K562 (cell line): ENCODE measurements at regions not wholly inside any gene's neighbourhood (a gene's known extent, or its start where the extent isn't known, plus 50 kb on each side); places are given as distances from the start of the nearest gene placed in this dataset.

Source experiments
- ATAC-seq: fragments of 200-7000 bp; cut with Tn5 transposase; 3 replicates; pipeline ENCODE4 v1.9.1; 2020; ENCODE audit warnings: moderate library complexity
- BruUV-seq: library from RNA; stranded (reverse); fragments of 400-500 nt; replicated peaks from 2 replicates; lab custom pipeline; 2021; lab: Mats Ljungman, UMichigan
- CTCF ChIA-PET: fragments of 300-600 bp; formaldehyde crosslinking; extraction: SDS; loops from one replicate; lab custom pipeline; 2021; ENCODE audit warnings: low intra/inter-chr PET ratio; lab: Yijun Ruan, JAX
- POLR2A ChIA-PET: fragments of 300-600, 350-650 bp; sonication (Branson Sonifier 250); formaldehyde crosslinking; extraction: SDS; loops from one replicate; lab custom pipeline; 2021; ENCODE audit warnings: antibody characterized with exemption, inconsistent platforms; lab: Yijun Ruan, JAX
- DNase-seq, 4 experiments: peaks; one replicate each; pipeline versions ENCODE4 v3.0.0 to v3.0.0-alpha.2; 2011 to 2018; ENCODE audit warnings: low spot score in 3 of 4, mixed read lengths in 3 of 4; ENCODE audit errors: extremely low read depth in 1 of 4
- FAIRE-seq: peaks from 2 replicates; lab custom pipeline; 2011; peaks lifted over from hg19 to GRCh38; lab: Jason Lieb, UNC
- H2AFZ ChIP-seq: 2 replicates; pipeline ENCODE4 v1.6.0; 2011; ENCODE audit warnings: low read depth, low read length, control low read depth, inconsistent platforms
- H3K27ac ChIP-seq: fragments of 200-600 bp; 3 replicates; pipeline ENCODE4 v1.8.0; 2011; ENCODE audit warnings: low read depth, mild to moderate bottlenecking, control low read depth, inconsistent platforms, low read length, moderate library complexity, mixed read lengths; ENCODE audit errors: extremely low read depth
- H3K27me3 ChIP-seq, 2 experiments: fragments of 300-600 bp in 1 of 2; 2 replicates in 1 of 2; 3 replicates in 1 of 2; pipeline versions ENCODE4 v1.6.0 to v1.8.0; 2011; ENCODE audit warnings: inconsistent platforms in 2 of 2, low read length in 2 of 2, mild to moderate bottlenecking in 1 of 2, mixed read lengths in 1 of 2, moderate library complexity in 1 of 2; ENCODE audit not compliant: control insufficient read depth in 2 of 2, insufficient read depth in 2 of 2
- H3K36me3 ChIP-seq: fragments of 300-600 bp; 3 replicates; pipeline ENCODE4 v1.8.0; 2011; ENCODE audit warnings: mild to moderate bottlenecking, low read length, inconsistent platforms; ENCODE audit not compliant: control insufficient read depth, insufficient read depth
- H3K4me1 ChIP-seq, 2 experiments: fragments of 200-600 bp in 1 of 2; replicated peaks in 1 of 2; 2 replicates in 1 of 2; 3 replicates in 1 of 2; pipeline versions ENCODE4 v1.5.1 to v1.8.0; 2011; ENCODE audit warnings: inconsistent platforms in 2 of 2, low read length in 2 of 2, mild to moderate bottlenecking in 1 of 2, mixed read lengths in 1 of 2, moderate library complexity in 1 of 2; ENCODE audit not compliant: control insufficient read depth in 2 of 2, insufficient read depth in 2 of 2
- H3K4me2 ChIP-seq: 2 replicates; pipeline ENCODE4 v1.6.1; 2011; ENCODE audit warnings: low read length, control low read depth, inconsistent platforms, mixed read lengths; ENCODE audit not compliant: insufficient read depth
- H3K4me3 ChIP-seq: fragments of 200-600 bp; sonication (generic), shearing (Covaris generic); 2 replicates; pipeline ENCODE4 v1.5.1; 2016; ENCODE audit warnings: control low read depth, inconsistent platforms
- H3K79me2 ChIP-seq: fragments of 200-600 bp; 3 replicates; pipeline ENCODE4 v1.8.0; 2011; ENCODE audit warnings: low read length, inconsistent platforms; ENCODE audit not compliant: control insufficient read depth, insufficient read depth
- H3K9ac ChIP-seq, 2 experiments: 2 replicates each; pipeline versions ENCODE4 v1.6.0 to v1.6.1; 2011; ENCODE audit warnings: low read depth in 2 of 2, low read length in 2 of 2, control low read depth in 1 of 2, inconsistent platforms in 1 of 2, mild to moderate bottlenecking in 1 of 2, mixed read lengths in 1 of 2; ENCODE audit not compliant: insufficient read depth in 1 of 2
- H3K9me1 ChIP-seq: one replicate; pipeline ENCODE4 v1.6.0; 2011; ENCODE audit warnings: inconsistent platforms, mild to moderate bottlenecking, low read length, moderate library complexity; ENCODE audit not compliant: control insufficient read depth, insufficient read depth
- H3K9me3 ChIP-seq: replicated peaks from 2 replicates; pipeline ENCODE4 v1.5.1; 2011; ENCODE audit warnings: low read depth, low read length, inconsistent platforms; ENCODE audit not compliant: control insufficient read depth, insufficient read depth
- H4K20me1 ChIP-seq: replicated peaks from 2 replicates; pipeline ENCODE4 v1.6.1; 2011; ENCODE audit warnings: low read length, inconsistent platforms, mixed read lengths; ENCODE audit not compliant: control insufficient read depth, insufficient read depth
- ATF2 ChIP-seq: sonication (generic); formaldehyde crosslinking; IDR thresholded peaks from 2 replicates; pipeline ENCODE4 v1.8.1; 2022; ENCODE audit warnings: missing genetic modification reagents
- CC2D1A ChIP-seq: fragments of 450-650 bp; IDR thresholded peaks from 2 replicates; pipeline ENCODE4 v1.6.1; 2017; ENCODE audit warnings: mild to moderate bottlenecking
- CSDE1 ChIP-seq, 2 experiments: fragments of 450-650 bp; IDR thresholded peaks; 2 replicates each; pipeline ENCODE4 v1.6.1; 2016; ENCODE audit warnings: mild to moderate bottlenecking in 1 of 2
- ELF4 ChIP-seq: fragments of 450-650 bp; formaldehyde crosslinking; IDR thresholded peaks from 2 replicates; pipeline ENCODE4 v1.4.0; 2022; ENCODE audit warnings: missing genetic modification characterization
- HEY1 ChIP-seq: fragments of 250-450 bp; sonication (Bioruptor Pico); IDR thresholded peaks from 2 replicates; pipeline ENCODE4 v1.5.0; 2020; ENCODE audit warnings: mild to moderate bottlenecking, moderate library complexity, borderline replicate concordance
- MCM3 ChIP-seq: fragments of 450-650 bp; IDR thresholded peaks from 2 replicates; pipeline ENCODE4 v1.6.1; 2016
- MXI1 ChIP-seq: IDR thresholded peaks from 2 replicates; pipeline ENCODE4 v1.6.1; 2011; ENCODE audit warnings: low read depth, mild to moderate bottlenecking, improper control_type of control experiment, low read length
- SRF ChIP-seq, 2 experiments: fragments of 250-450, 450-650 bp in 1 of 2; sonication (Bioruptor Pico) in 1 of 2; sonication (generic) in 1 of 2; formaldehyde crosslinking; IDR thresholded peaks; 2 replicates each; pipeline versions ENCODE4 v1.5.0 to v1.5.1; 2020 to 2022; ENCODE audit warnings: mild to moderate bottlenecking in 1 of 2, missing genetic modification reagents in 1 of 2
- TFE3 ChIP-seq: fragments of 450-650 bp; formaldehyde crosslinking; IDR thresholded peaks from 2 replicates; pipeline ENCODE4 v1.4.0; 2020; ENCODE audit warnings: mild to moderate bottlenecking, mixed read lengths
- ZNF217 ChIP-seq: sonication (generic); formaldehyde crosslinking; IDR thresholded peaks from 2 replicates; pipeline ENCODE4 v1.8.0; 2022; ENCODE audit warnings: mild to moderate bottlenecking, missing genetic modification reagents
- ZNF76 ChIP-seq: fragments of 250-450 bp; sonication (Bioruptor Pico); IDR thresholded peaks from 2 replicates; pipeline ENCODE4 v1.4.0; 2020; ENCODE audit warnings: mild to moderate bottlenecking, moderate library complexity, borderline replicate concordance
- WGBS: fragments of 100-300 bp; shearing (Covaris generic); methylation state at CpG from one replicate; pipeline ENCODE4 v1.1.6; 2016; ENCODE audit warnings: low coverage, mixed read lengths; ENCODE audit not compliant: insufficient coverage; ENCODE audit errors: missing lambda C conversion rate; 5-methylcytosine and 5-hydroxymethylcytosine counted together
- in situ Hi-C: fragments of 300-500 bp; cut with MboI; formaldehyde crosslinking; loops from 4 replicates; pipeline ENCODE4 v1.15.0; 2018; ENCODE audit warnings: inconsistent platforms, mixed read lengths
- intact Hi-C: fragments of 100-400 bp; cut with micrococcal nuclease; formaldehyde crosslinking; loops from 2 replicates; pipeline ENCODE4 v1.14.2; 2022

- H3K36me3 ChIP-seq = no peaks in the 10 kb centered on the region
- no peaks in the 10 kb centered on the region for H3K9me3 ChIP-seq
- no peak overlapping the region for H3K27ac ChIP-seq
- no peak overlapping the region for H3K9ac ChIP-seq
- ATAC-seq = no peak
- no peak for FAIRE-seq
- in situ Hi-C loops (no loop called here), intact Hi-C loops (no loop called here)
- no peaks in the 10 kb centered on the region for H3K79me2 ChIP-seq
- no peak for TF ChIP-seq MXI1
- TF ChIP-seq TFE3 (CRISPR knock-in tag) = peak; percentile 59
- BruUV-seq = no TSS peak
- H3K9me1 ChIP-seq = no peaks in the 10 kb centered on the region
- no peak for DNase-seq
- ChIA-PET POLR2A (no interaction called here), CTCF (no interaction called here)
- no peaks in the 10 kb centered on the region for H3K27me3 ChIP-seq
- no peaks in the 10 kb centered on the region for H4K20me1 ChIP-seq
- H3K4me3 ChIP-seq = no peak overlapping the region
- H2AFZ ChIP-seq = no peak overlapping the region
- 0% methylated on average over 1 of the region's 1 CpG for WGBS
- H3K4me2 ChIP-seq = no peak overlapping the region
- H3K4me1 ChIP-seq = no peaks in the 10 kb centered on the region; a peak in 1 of 5 replicates
These were observed 68.1 kb upstream of the OTOGL start for GRCh38 chr12:80031229-80031628.

GRCh38 chr12:80025638-80026037 lies 73.7 kb upstream of the OTOGL start:
- CTCF ChIA-PET = no interaction called here
- BruUV-seq = no TSS peak
- POLR2A ChIA-PET = no interaction called here

More at GRCh38 chr12:80025638-80026037, 73.7 kb upstream of the OTOGL start:
- Histone ChIP-seq H3K4me1 (no peaks in the 10 kb centered on the region), H3K79me2 (no peaks in the 10 kb centered on the region), H3K4me3 (no peak overlapping the region), H2AFZ (no peak overlapping the region), H3K27me3 (no peaks in the 10 kb centered on the region)
- ATAC-seq (no peak), DNase-seq (no peak)
- in situ Hi-C loops = no loop called here
- TF ChIP-seq SRF (CRISPR knock-in tag; IDR thresholded peaks at IDR 0.05) = no peak
- TF ChIP-seq ZNF76 (CRISPR knock-in tag) = no peak
- TF ChIP-seq CSDE1 (IDR thresholded peaks at IDR 0.05) = no peak
- no peak for TF ChIP-seq ZNF217
- no peak for TF ChIP-seq ELF4 (CRISPR knock-in tag)
- no peak for TF ChIP-seq HEY1 (CRISPR knock-in tag)
- no peak for TF ChIP-seq ATF2 (CRISPR knock-in tag)
- TF ChIP-seq MCM3 = no peak
- TF ChIP-seq CC2D1A = no peak
- TF ChIP-seq, all 486 proteins: peak for 0
- H3K9me3 ChIP-seq = no peaks in the 10 kb centered on the region; the same call in 1 of the 2 replicates
- no peaks in the 10 kb centered on the region for H3K9me1 ChIP-seq
- H3K4me2 ChIP-seq = no peak overlapping the region
- no peak for FAIRE-seq
- no peaks in the 10 kb centered on the region for H3K36me3 ChIP-seq
- no peak overlapping the region for H3K9ac ChIP-seq
- H4K20me1 ChIP-seq = no peaks in the 10 kb centered on the region
- H3K27ac ChIP-seq = no peak overlapping the region
- intact Hi-C loops = no loop called here
